Neural progenitor cell (in vitro differentiated cells): ENCODE measurements at regions not wholly inside any gene's neighbourhood (a gene's known extent, or its start where the extent isn't known, plus 50 kb on each side); places are given as distances from the start of the nearest gene placed in this dataset.
A peak's percentile ranks its signal among the peaks of the same experiment; 100 is the strongest.

Source experiments
- DNase-seq: peaks from one replicate; pipeline ENCODE4 v3.0.0-alpha.2; 2016; ENCODE audit warnings: low spot score
- H2AFZ ChIP-seq: fragments of 200-600 bp; sonication (generic); replicated peaks from 2 replicates; pipeline ENCODE4 v1.6.1; 2016; ENCODE audit warnings: antibody characterized with exemption
- H3F3A ChIP-seq: fragments of 200-600 bp; sonication (generic); 2 replicates; pipeline ENCODE4 v1.6.1; 2016; ENCODE audit warnings: antibody characterized with exemption, low read depth
- H3K27ac ChIP-seq: fragments of 200-600 bp; sonication (generic); 2 replicates; pipeline ENCODE4 v1.5.1; 2016; ENCODE audit warnings: mild to moderate bottlenecking
- H3K27me3 ChIP-seq: fragments of 200-600 bp; sonication (generic); 2 replicates; pipeline ENCODE4 v1.6.1; 2016; ENCODE audit warnings: mild to moderate bottlenecking, moderate library complexity
- H3K36me3 ChIP-seq: fragments of 200-600 bp; sonication (generic); 2 replicates; pipeline ENCODE4 v1.5.1; 2016
- H3K4me1 ChIP-seq: fragments of 200-600 bp; sonication (generic); 2 replicates; pipeline ENCODE4 v1.6.1; 2016; ENCODE audit warnings: mixed run types
- H3K4me2 ChIP-seq: fragments of 200-600 bp; sonication (generic); 2 replicates; pipeline ENCODE4 v1.6.1; 2016
- H3K4me3 ChIP-seq: fragments of 200-600 bp; sonication (generic); 2 replicates; pipeline ENCODE4 v1.5.1; 2016
- H3K79me2 ChIP-seq: fragments of 200-600 bp; sonication (generic); 2 replicates; pipeline ENCODE4 v1.6.1; 2016; ENCODE audit warnings: low read depth
- H3K9ac ChIP-seq: fragments of 200-600 bp; sonication (generic); 2 replicates; pipeline ENCODE4 v1.6.1; 2016
- H3K9me3 ChIP-seq: fragments of 200-600 bp; sonication (generic); 2 replicates; pipeline ENCODE4 v1.5.1; 2016; ENCODE audit warnings: low read depth
- H4K20me1 ChIP-seq: fragments of 200-600 bp; sonication (generic); 2 replicates; pipeline ENCODE4 v1.6.1; 2016; ENCODE audit warnings: low read depth
- H3K27ac Mint-ChIP-seq: 3 replicates; pipeline ENCODE4 v1.8.0; 2021; ENCODE audit warnings: mixed read lengths
- H3K27me3 Mint-ChIP-seq: 2 replicates; pipeline ENCODE4 v1.8.0; 2022; ENCODE audit warnings: low read depth, mild to moderate bottlenecking, inconsistent platforms, moderate library complexity, mixed read lengths; ENCODE audit not compliant: insufficient read depth
- H3K36me3 Mint-ChIP-seq: 3 replicates; pipeline ENCODE4 v1.8.0; 2021; ENCODE audit warnings: mixed read lengths
- H3K4me1 Mint-ChIP-seq: 3 replicates; pipeline ENCODE4 v1.8.0; 2021; ENCODE audit warnings: mixed read lengths
- H3K4me3 Mint-ChIP-seq: 3 replicates; pipeline ENCODE4 v1.8.0; 2021; ENCODE audit warnings: mild to moderate bottlenecking, moderate library complexity, mixed read lengths
- H3K9me3 Mint-ChIP-seq: 3 replicates; pipeline ENCODE4 v1.8.0; 2020; ENCODE audit warnings: mixed read lengths
- CTCF ChIP-seq: fragments of 200-600 bp; sonication (generic); IDR thresholded peaks from 2 replicates; pipeline ENCODE4 v1.5.1; 2017; ENCODE audit warnings: antibody characterized with exemption, mild to moderate bottlenecking
- EZH2 ChIP-seq: fragments of 200-600 bp; sonication (generic); IDR thresholded peaks from 2 replicates; pipeline ENCODE4 v1.6.1; 2017; ENCODE audit warnings: antibody characterized with exemption, mild to moderate bottlenecking, moderate library complexity
- EZH2phosphoT487 ChIP-seq: fragments of 200-600 bp; sonication (generic); IDR thresholded peaks from 2 replicates; pipeline ENCODE4 v1.6.1; 2017; ENCODE audit warnings: antibody characterized with exemption

GRCh38 chr17:34760931-34761495, 181.6 kb downstream of the TMEM132E start:
- H3K9me3 ChIP-seq: no peaks in the 10 kb centered on the region
- no peak overlapping the region for H3K27ac ChIP-seq
- H4K20me1 ChIP-seq: no peaks in the 10 kb centered on the region
- no peak overlapping the region for H3K4me3 ChIP-seq
- H3K4me1 ChIP-seq: peaks cover 6% of the 10 kb centered on the region
- Mint-ChIP-seq H3K9me3 (no peaks in the 10 kb centered on the region), H3K4me1 (peaks cover 74% of the 10 kb centered on the region), H3K27ac (no peak overlapping the region), H3K4me3 (no peak overlapping the region), H3K36me3 (no peaks in the 10 kb centered on the region), H3K27me3 (peaks cover 13% of the 10 kb centered on the region)
- H3K79me2 ChIP-seq: no peaks in the 10 kb centered on the region
- no peak overlapping the region for H2AFZ ChIP-seq
- no peak overlapping the region for H3K9ac ChIP-seq
- H3K4me2 ChIP-seq: no peak overlapping the region
- TF ChIP-seq EZH2phosphoT487: no peak
- TF ChIP-seq EZH2: no peak
- no peak for TF ChIP-seq CTCF
- no peaks in the 10 kb centered on the region for H3K27me3 ChIP-seq
- no peak for DNase-seq
- H3K36me3 ChIP-seq: no peaks in the 10 kb centered on the region
- peaks cover 7% of the 10 kb centered on the region for H3F3A ChIP-seq

DNA sequence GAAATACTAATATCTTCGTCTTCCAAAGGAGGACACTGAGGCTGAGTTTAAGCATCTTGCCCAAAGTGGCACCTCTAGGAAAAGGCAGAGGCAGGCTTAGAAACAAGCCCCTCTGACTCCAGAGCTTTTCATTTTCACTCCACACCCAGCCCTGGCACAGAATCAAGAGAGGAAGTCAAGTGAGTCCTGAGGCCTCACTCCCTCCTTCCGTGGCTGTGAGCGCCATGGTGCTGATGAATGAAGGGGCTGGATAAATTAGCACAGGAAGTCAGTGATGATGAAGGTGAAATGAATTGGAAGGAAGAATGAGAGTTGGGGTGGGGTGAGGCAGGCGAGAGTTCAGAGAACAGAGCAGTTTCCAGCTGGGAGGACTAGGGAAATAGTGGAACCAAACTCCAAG, 179.3 kb downstream of the TMEM132E start:
- H3K79me2 ChIP-seq: no peaks in the 10 kb centered on the region
- H3K36me3 ChIP-seq: no peaks in the 10 kb centered on the region
- no peak for TF ChIP-seq EZH2phosphoT487
- TF ChIP-seq EZH2: no peak
- no peak for TF ChIP-seq CTCF
- H3K27ac ChIP-seq: no peak overlapping the region
- no peaks in the 10 kb centered on the region for H3K4me1 ChIP-seq
- H4K20me1 ChIP-seq: no peaks in the 10 kb centered on the region
- no peak overlapping the region for H3K4me3 Mint-ChIP-seq
- peaks cover 73% of the 10 kb centered on the region for H3K4me1 Mint-ChIP-seq
- H3K9me3 Mint-ChIP-seq: no peaks in the 10 kb centered on the region
- no peaks in the 10 kb centered on the region for H3K27me3 ChIP-seq
- H3K4me3 ChIP-seq: no peak overlapping the region
- peaks cover 17% of the 10 kb centered on the region for H3K27me3 Mint-ChIP-seq
- no peaks in the 10 kb centered on the region for H3F3A ChIP-seq
- no peak overlapping the region for H3K9ac ChIP-seq
- H3K36me3 Mint-ChIP-seq: no peaks in the 10 kb centered on the region
- no peak for DNase-seq
- H3K9me3 ChIP-seq: no peaks in the 10 kb centered on the region
- no peak overlapping the region for H2AFZ ChIP-seq
- H3K27ac Mint-ChIP-seq: peak overlapping the region; percentile 31
- no peak overlapping the region for H3K4me2 ChIP-seq

- Mint-ChIP-seq H3K36me3 (no peaks in the 10 kb centered on the region), H3K4me1 (peaks cover 69% of the 10 kb centered on the region), H3K27ac (peak overlapping the region; percentile 31), H3K27me3 (peaks cover 15% of the 10 kb centered on the region), H3K9me3 (no peaks in the 10 kb centered on the region), H3K4me3 (no peak overlapping the region)
- Histone ChIP-seq H3K4me1 (no peaks in the 10 kb centered on the region), H2AFZ (no peak overlapping the region), H3K4me2 (no peak overlapping the region), H3K27ac (no peak overlapping the region), H3K4me3 (no peak overlapping the region), H3K9ac (no peak overlapping the region), H3K36me3 (no peaks in the 10 kb centered on the region), H3K27me3 (no peaks in the 10 kb centered on the region), H3K9me3 (no peaks in the 10 kb centered on the region), H3K79me2 (no peaks in the 10 kb centered on the region), H3F3A (no peaks in the 10 kb centered on the region), H4K20me1 (no peaks in the 10 kb centered on the region)
- TF ChIP-seq CTCF (no peak), EZH2phosphoT487 (no peak), EZH2 (no peak)
- DNase-seq: no peak
These were observed 178.9 kb downstream of the TMEM132E start for GRCh38 chr17:34758316-34758715.
